ENCODE measurements at regions not wholly inside any gene's neighbourhood (a gene's known extent, or its start where the extent isn't known, plus 50 kb on each side); places are given as distances from the start of the nearest gene placed in this dataset.

- DNase-seq (ENCODE audit: low read depth in 2 of 2): no peak
Measured at GRCh38 chr13:30845297-30846214, 60.5 kb upstream of the MEDAG start.

- peak in 1 of 2 donors; percentile 44 for DNase-seq (ENCODE audit: low read depth in 2 of 2)
Measured at GRCh38 chr13:30846311-30846710, 59.8 kb upstream of the MEDAG start.

GRCh38 chr13:30846866-30847265 is 59.2 kb upstream of the MEDAG start:
- DNase-seq (ENCODE audit: low read depth in 2 of 2): no peak

GRCh38 chr13:30847650-30848307 is 58.3 kb upstream of the MEDAG start:
- peak in 1 of 2 donors; percentile 70 for DNase-seq (ENCODE audit: low read depth in 2 of 2)

- no peak for DNase-seq (ENCODE audit: low read depth in 2 of 2)
Measured at GRCh38 chr13:30848332-30849027, 57.6 kb upstream of the MEDAG start.

GRCh38 chr13:30849611-30850010 is 56.5 kb upstream of the MEDAG start:
- DNase-seq (ENCODE audit: low read depth in 2 of 2): no peak

GRCh38 chr13:30850204-30850866 is 55.7 kb upstream of the MEDAG start:
- no peak for DNase-seq (ENCODE audit: low read depth in 2 of 2)

GRCh38 chr13:30850867-30851211 is 55.2 kb upstream of the MEDAG start:
- DNase-seq (ENCODE audit: low read depth in 2 of 2): no peak

- no peak for DNase-seq (ENCODE audit: low read depth in 2 of 2)
Measured at GRCh38 chr13:30851697-30852096, 54.4 kb upstream of the MEDAG start.

GRCh38 chr13:30855569-30855968 is 50.5 kb upstream of the MEDAG start:
- no peak for DNase-seq (ENCODE audit: low read depth in 2 of 2)

- DNase-seq (ENCODE audit: low read depth in 2 of 2): no peak
Measured at GRCh38 chr13:30856005-30856790, 49.9 kb upstream of the MEDAG start.

Data from dermis microvascular lymphatic vessel endothelial cell (primary cell).